PC-3 (cell line): ENCODE measurements at regions not wholly inside any gene's neighbourhood (a gene's known extent, or its start where the extent isn't known, plus 50 kb on each side); places are given as distances from the start of the nearest gene placed in this dataset.
"Not testable (repeated sequence)": the region's sequence is repeated elsewhere in the genome, so short reads cannot be mapped to it uniquely, and the experiment has no call there.

Experiments used
- ATAC-seq: fragments of 200-7000 bp; cut with Tn5 transposase; 2 replicates; pipeline ENCODE4 v1.9.1; 2020; ENCODE audit warnings: mild to moderate bottlenecking, moderate library complexity
- BruUV-seq: library from RNA; stranded (reverse); fragments of 400-500 nt; replicated peaks from 2 replicates; lab custom pipeline; 2021; lab: Mats Ljungman, UMichigan
- CTCF ChIA-PET: fragments of 300-600 bp; sonication (Branson Sonifier 250); formaldehyde crosslinking; loops from one replicate; lab custom pipeline; 2022; ENCODE audit warnings: antibody characterized with exemption; lab: Charles Lee
- POLR2A ChIA-PET: fragments of 300-600 bp; sonication (Branson Sonifier 250); formaldehyde crosslinking; loops from one replicate; lab custom pipeline; 2022; ENCODE audit warnings: antibody characterized with exemption; ENCODE audit not compliant: unreplicated experiment; lab: Charles Lee
- DNase-seq: peaks from one replicate; pipeline ENCODE4 v3.0.0-alpha.2; 2015
- H2AFZ ChIP-seq: fragments of 300-600 bp; sonication (generic); 2 replicates; pipeline ENCODE4 v1.6.0; 2016; ENCODE audit warnings: antibody characterized with exemption, low read length
- H3F3A ChIP-seq: fragments of 300-600 bp; sonication (generic); one replicate; pipeline ENCODE4 v1.6.0; 2017; ENCODE audit warnings: antibody characterized with exemption, low read length, control low read depth, mild to moderate bottlenecking; ENCODE audit not compliant: unreplicated experiment
- H3K27ac ChIP-seq: fragments of 300-600 bp; sonication (generic); 2 replicates; pipeline ENCODE4 v1.5.1; 2016; ENCODE audit warnings: mild to moderate bottlenecking, low read length
- H3K27me3 ChIP-seq: fragments of 300-600 bp; sonication (generic); 2 replicates; pipeline ENCODE4 v1.6.1; 2016; ENCODE audit warnings: low read length, mixed read lengths
- H3K36me3 ChIP-seq: fragments of 300-600 bp; sonication (generic); 2 replicates; pipeline ENCODE4 v1.6.1; 2016; ENCODE audit warnings: low read depth, mixed run types, low read length, mixed read lengths
- H3K4me1 ChIP-seq: fragments of 300-600 bp; sonication (generic); 2 replicates; pipeline ENCODE4 v1.5.1; 2016; ENCODE audit warnings: low read length; ENCODE audit not compliant: insufficient read depth
- H3K4me2 ChIP-seq: fragments of 300-600 bp; sonication (generic); 2 replicates; pipeline ENCODE4 v1.6.0; 2016; ENCODE audit warnings: low read length
- H3K4me3 ChIP-seq: fragments of 300-600 bp; sonication (generic); 2 replicates; pipeline ENCODE4 v1.5.1; 2016; ENCODE audit warnings: mild to moderate bottlenecking, low read length, mixed read lengths
- H3K79me2 ChIP-seq: fragments of 300-600 bp; sonication (generic); 2 replicates; pipeline ENCODE4 v1.6.1; 2017; ENCODE audit warnings: low read length, mixed read lengths
- H3K9ac ChIP-seq: fragments of 300-600 bp; sonication (generic); 2 replicates; pipeline ENCODE4 v1.6.0; 2016; ENCODE audit warnings: mild to moderate bottlenecking, low read length
- H3K9me2 ChIP-seq: fragments of 300-600 bp; sonication (generic); replicated peaks from 2 replicates; pipeline ENCODE4 v1.6.1; 2016; ENCODE audit warnings: mixed run types, low read length, mixed read lengths
- H3K9me3 ChIP-seq: fragments of 300-600 bp; sonication (generic); 2 replicates; pipeline ENCODE4 v1.6.1; 2016; ENCODE audit warnings: low read length, mixed read lengths
- H4K20me1 ChIP-seq: fragments of 300-600 bp; sonication (generic); 2 replicates; pipeline ENCODE4 v1.6.1; 2016; ENCODE audit warnings: low read length, mixed read lengths
- CTCF ChIP-seq: fragments of 300-600 bp; sonication (generic); conservative IDR thresholded peaks from 2 replicates; pipeline ENCODE4 v1.5.1; 2017; ENCODE audit warnings: antibody characterized with exemption, low read depth, mild to moderate bottlenecking, low read length
- EZH2 ChIP-seq: fragments of 300-600 bp; sonication (generic); IDR thresholded peaks from one replicate; pipeline ENCODE4 v1.6.1; 2017; ENCODE audit warnings: antibody characterized with exemption, mild to moderate bottlenecking, low read length; ENCODE audit not compliant: unreplicated experiment
- EZH2phosphoT487 ChIP-seq: fragments of 300-600 bp; sonication (generic); IDR thresholded peaks from 2 replicates; pipeline ENCODE4 v1.6.1; 2018; ENCODE audit warnings: mild to moderate bottlenecking, antibody characterized with exemption, low read length, borderline replicate concordance
- intact Hi-C: fragments of 100-400 bp; cut with micrococcal nuclease; formaldehyde crosslinking; loops from 2 replicates; pipeline ENCODE4 v1.9.0; 2023

DNA sequence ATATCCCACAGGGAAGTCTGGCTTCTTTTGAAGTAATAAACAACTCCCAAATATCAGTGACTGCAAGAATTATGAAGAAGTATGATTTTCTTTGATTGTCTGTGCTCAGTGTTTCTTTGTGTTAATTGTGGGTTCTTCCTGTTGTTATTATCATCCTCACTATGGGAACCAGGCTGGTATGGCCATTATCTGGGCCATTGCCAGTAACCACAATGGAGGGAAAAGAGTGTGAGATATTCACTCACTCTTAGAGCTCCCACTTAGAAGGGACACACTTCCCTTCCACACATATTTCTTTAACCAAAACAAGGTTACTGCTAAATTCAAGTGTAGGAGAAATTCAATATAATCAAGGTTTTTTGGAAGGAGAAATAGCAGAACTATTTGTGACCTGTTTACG is 503.7 kb downstream of the SLC6A15 start:
- H3K4me1 ChIP-seq, result no peaks in the 10 kb centered on the region
- POLR2A ChIA-PET, result no interaction called here
- CTCF ChIA-PET, result no interaction called here
- DNase-seq, result no peak
- H4K20me1 ChIP-seq, result no peaks in the 10 kb centered on the region
- BruUV-seq, result no TSS peak
- intact Hi-C loops, result no loop called here
- no peaks in the 10 kb centered on the region for H3K79me2 ChIP-seq
- H3K27ac ChIP-seq, result no peak overlapping the region
- H3K4me2 ChIP-seq, result no peak overlapping the region
- TF ChIP-seq EZH2phosphoT487, result no peak
- TF ChIP-seq CTCF, result no peak
- no peak for TF ChIP-seq EZH2
- H3K9ac ChIP-seq, result no peak overlapping the region
- H3K9me2 ChIP-seq, result no peaks in the 10 kb centered on the region
- no peaks in the 10 kb centered on the region for H3K27me3 ChIP-seq
- no peaks in the 10 kb centered on the region for H3K36me3 ChIP-seq
- H2AFZ ChIP-seq, result no peak overlapping the region
- ATAC-seq, result no peak
- H3K9me3 ChIP-seq, result no peaks in the 10 kb centered on the region
- no peaks in the 10 kb centered on the region for H3F3A ChIP-seq
- H3K4me3 ChIP-seq, result no peak overlapping the region

- H3K27me3 ChIP-seq, H3K9me2 ChIP-seq, H4K20me1 ChIP-seq, BruUV-seq, H3K4me1 ChIP-seq, intact Hi-C loops, H3K9ac ChIP-seq, POLR2A ChIA-PET, ATAC-seq, CTCF ChIA-PET, H3K9me3 ChIP-seq, H3K4me3 ChIP-seq, H3K4me2 ChIP-seq, H3K36me3 ChIP-seq, H2AFZ ChIP-seq, H3F3A ChIP-seq, DNase-seq, H3K79me2 ChIP-seq, H3K27ac ChIP-seq: not testable (repeated sequence)
These were observed 505.9 kb downstream of the SLC6A15 start for GRCh38 chr12:84406720-84407119.

DNA sequence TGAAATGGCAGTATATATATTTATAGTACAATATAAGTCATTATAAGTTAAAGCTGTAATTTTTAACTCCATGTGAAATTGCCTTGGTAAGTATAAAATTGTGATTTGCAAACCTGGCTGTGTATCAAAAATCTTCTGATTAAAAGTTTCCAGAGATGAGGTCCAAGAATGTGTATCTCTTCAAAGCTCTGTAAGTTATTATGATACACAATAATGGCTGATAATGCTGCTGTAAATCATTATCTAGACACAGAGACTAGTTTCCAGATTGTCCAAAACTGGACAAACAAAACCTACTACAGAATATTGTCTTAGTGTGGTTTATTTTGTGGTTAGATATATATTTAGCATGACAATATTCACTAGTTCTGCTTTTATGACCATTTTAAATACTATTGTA is 514.8 kb downstream of the SLC6A15 start:
- intact Hi-C loops, result loop anchor here (5.0 to 10.0 kb wide), 4 partner anchors 413 to 1711 kb away; partner anchors contain the start of gene TMTC2
- no peaks in the 10 kb centered on the region for H4K20me1 ChIP-seq
- H3K9me3 ChIP-seq, result no peaks in the 10 kb centered on the region
- ChIA-PET POLR2A (no interaction called here), CTCF (no interaction called here)
- no peak overlapping the region for H3K4me2 ChIP-seq
- no peaks in the 10 kb centered on the region for H3F3A ChIP-seq
- no peaks in the 10 kb centered on the region for H3K4me1 ChIP-seq
- no peak for ATAC-seq
- TF ChIP-seq CTCF, result no peak
- no peak for TF ChIP-seq EZH2
- TF ChIP-seq EZH2phosphoT487, result no peak
- no peak overlapping the region for H2AFZ ChIP-seq
- no TSS peak for BruUV-seq
- H3K27ac ChIP-seq, result no peak overlapping the region
- no peaks in the 10 kb centered on the region for H3K36me3 ChIP-seq
- no peaks in the 10 kb centered on the region for H3K9me2 ChIP-seq
- H3K4me3 ChIP-seq, result no peak overlapping the region
- no peak overlapping the region for H3K9ac ChIP-seq
- H3K27me3 ChIP-seq, result no peaks in the 10 kb centered on the region
- DNase-seq, result no peak
- no peaks in the 10 kb centered on the region for H3K79me2 ChIP-seq
